Ovary (tissue), 7 donors: ENCODE measurements at regions not wholly inside any gene's neighbourhood (a gene's known extent, or its start where the extent isn't known, plus 50 kb on each side); places are given as distances from the start of the nearest gene placed in this dataset.

ENCODE experiments used
- DNase-seq, 5 donors: peaks; one replicate each; pipeline ENCODE4 v3.0.0-alpha.2; 2019 to 2020
- H3K27ac ChIP-seq, 2 donors: fragments of 200-600 bp; one replicate each; pipeline versions ENCODE4 v1.5.1 to v1.8.0; 2019 to 2022
- H3K27me3 ChIP-seq: fragments of 200-600 bp; one replicate; pipeline ENCODE4 v1.8.0; 2022
- H3K36me3 ChIP-seq: fragments of 200-600 bp; sonication (generic); one replicate; pipeline ENCODE4 v1.5.1; 2019
- H3K4me1 ChIP-seq: one replicate; pipeline ENCODE4 v1.8.1; 2013; ENCODE audit warnings: mild to moderate bottlenecking, moderate library complexity; ENCODE audit not compliant: insufficient read depth
- H3K4me3 ChIP-seq: fragments of 200-600 bp; sonication (generic); one replicate; pipeline ENCODE4 v1.5.1; 2017
- H3K9me3 ChIP-seq, 2 donors: fragments of 200-600 bp in 1 of 2; sonication (generic) in 1 of 2; one replicate each; pipeline versions ENCODE4 v1.5.1 to v1.8.1; 2013 to 2019; ENCODE audit warnings: mild to moderate bottlenecking in 1 of 2, moderate library complexity in 1 of 2
- EP300 ChIP-seq: sonication (generic); formaldehyde crosslinking; IDR thresholded peaks from one replicate; pipeline ENCODE4 v1.6.1; 2017; ENCODE audit warnings: antibody characterized with exemption
- POLR2A ChIP-seq: fragments of 450-650 bp; IDR thresholded peaks from one replicate; pipeline ENCODE4 v1.6.1; 2017; ENCODE audit warnings: antibody characterized with exemption, mild to moderate bottlenecking, moderate library complexity
- WGBS, 3 donors: extraction: QIAGEN DNeasy Blood & Tissue Kit in 1 of 3; methylation state at CpG; one replicate each; pipeline versions ENCODE4 v1.1.5 to v1.1.7; 2013 to 2017; 5-methylcytosine and 5-hydroxymethylcytosine counted together
- intact Hi-C, 4 donors: fragments of 100-400 bp; cut with DNase I; formaldehyde crosslinking; loops; one replicate each; pipeline versions ENCODE4 v1.11.0 to v1.15.1; 2022 to 2023
- TF ChIP-seq, protein P1 (sequence below), 3 donors: fragments of 450-650 bp in 2 of 3; fragments of 200-600 bp in 1 of 3; IDR thresholded peaks; one replicate each; pipeline versions ENCODE4 v1.5.1 to v1.8.0; 2016 to 2022; ENCODE audit warnings: antibody characterized with exemption in 3 of 3, mild to moderate bottlenecking in 1 of 3
- donor health status: DM: no; HTN: no; CAD: no; lungs with moderate emphysema.
- donor health status: DM: no; HTN: no; CAD: no.
- donor health status: Bipolar disorder and iron deficiency.
- donor health status: DM: no; HTN: no; CAD: no.
- donor health status: DM: yes; HTN: yes; CAD: no.

DNA sequence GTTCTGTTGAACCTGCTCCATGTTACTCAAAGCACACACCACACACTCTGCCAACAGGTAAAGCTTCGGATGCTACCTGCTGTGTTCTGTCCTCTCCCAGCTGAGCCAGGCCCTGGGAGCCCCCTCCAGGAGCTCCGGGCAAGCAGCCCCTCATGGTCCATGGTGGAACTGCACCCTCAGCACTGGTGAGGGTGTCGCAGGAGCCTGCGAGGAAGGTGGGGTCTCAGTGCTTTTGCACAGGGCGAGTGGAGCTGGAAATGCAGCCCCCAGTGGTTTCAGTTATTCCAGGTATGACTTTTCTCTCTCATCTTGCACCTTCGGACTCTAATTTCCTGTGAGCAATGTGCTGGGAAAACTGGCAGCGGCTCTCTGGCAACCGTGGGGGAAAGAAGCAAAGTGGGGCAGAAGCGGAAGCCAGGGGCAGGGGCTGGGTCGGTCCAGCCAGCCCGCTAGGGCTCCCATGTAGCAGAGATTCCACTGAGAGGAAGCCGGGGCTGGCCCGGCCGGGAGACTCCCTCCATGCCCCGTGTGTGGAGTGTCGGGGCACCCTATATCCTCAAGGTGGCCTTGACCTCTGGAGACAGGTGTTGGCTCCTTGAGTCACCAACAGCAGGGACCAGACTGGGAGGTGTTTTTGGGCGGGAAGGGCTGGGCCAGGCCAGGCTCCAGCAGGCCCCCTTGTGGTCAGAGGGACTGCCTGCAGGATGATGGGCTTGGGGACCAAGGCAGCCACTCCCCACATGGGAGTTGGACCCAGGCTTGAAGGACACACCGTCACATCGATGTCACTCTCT, 75.6 kb upstream of the PRSS3 start:
- DNase-seq, result peak in 1 of 5 donors; percentile 34
- TF ChIP-seq POLR2A (no peak), EP300 (no peak)
- TF ChIP-seq, protein P1, sequence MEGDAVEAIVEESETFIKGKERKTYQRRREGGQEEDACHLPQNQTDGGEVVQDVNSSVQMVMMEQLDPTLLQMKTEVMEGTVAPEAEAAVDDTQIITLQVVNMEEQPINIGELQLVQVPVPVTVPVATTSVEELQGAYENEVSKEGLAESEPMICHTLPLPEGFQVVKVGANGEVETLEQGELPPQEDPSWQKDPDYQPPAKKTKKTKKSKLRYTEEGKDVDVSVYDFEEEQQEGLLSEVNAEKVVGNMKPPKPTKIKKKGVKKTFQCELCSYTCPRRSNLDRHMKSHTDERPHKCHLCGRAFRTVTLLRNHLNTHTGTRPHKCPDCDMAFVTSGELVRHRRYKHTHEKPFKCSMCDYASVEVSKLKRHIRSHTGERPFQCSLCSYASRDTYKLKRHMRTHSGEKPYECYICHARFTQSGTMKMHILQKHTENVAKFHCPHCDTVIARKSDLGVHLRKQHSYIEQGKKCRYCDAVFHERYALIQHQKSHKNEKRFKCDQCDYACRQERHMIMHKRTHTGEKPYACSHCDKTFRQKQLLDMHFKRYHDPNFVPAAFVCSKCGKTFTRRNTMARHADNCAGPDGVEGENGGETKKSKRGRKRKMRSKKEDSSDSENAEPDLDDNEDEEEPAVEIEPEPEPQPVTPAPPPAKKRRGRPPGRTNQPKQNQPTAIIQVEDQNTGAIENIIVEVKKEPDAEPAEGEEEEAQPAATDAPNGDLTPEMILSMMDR (IDR thresholded peaks at IDR 0.05), result no peak
- Histone ChIP-seq H3K27me3 (no peaks in the 10 kb centered on the region), H3K4me1 (peaks cover 4% of the 10 kb centered on the region), H3K9me3 (no peaks in the 10 kb centered on the region), H3K36me3 (no peaks in the 10 kb centered on the region), H3K27ac (no peak overlapping the region), H3K4me3 (no peak overlapping the region)
- WGBS, 3 donors, result 46 to 53% (median 46%) methylated on average over 19 of the region's 19 CpGs
- intact Hi-C loops, result loop anchor here in 2 of 4 donors (2.0 to 5.0 kb wide), 2 partner anchors 95 to 97 kb away; no protein-coding TSS in a partner anchor

DNA sequence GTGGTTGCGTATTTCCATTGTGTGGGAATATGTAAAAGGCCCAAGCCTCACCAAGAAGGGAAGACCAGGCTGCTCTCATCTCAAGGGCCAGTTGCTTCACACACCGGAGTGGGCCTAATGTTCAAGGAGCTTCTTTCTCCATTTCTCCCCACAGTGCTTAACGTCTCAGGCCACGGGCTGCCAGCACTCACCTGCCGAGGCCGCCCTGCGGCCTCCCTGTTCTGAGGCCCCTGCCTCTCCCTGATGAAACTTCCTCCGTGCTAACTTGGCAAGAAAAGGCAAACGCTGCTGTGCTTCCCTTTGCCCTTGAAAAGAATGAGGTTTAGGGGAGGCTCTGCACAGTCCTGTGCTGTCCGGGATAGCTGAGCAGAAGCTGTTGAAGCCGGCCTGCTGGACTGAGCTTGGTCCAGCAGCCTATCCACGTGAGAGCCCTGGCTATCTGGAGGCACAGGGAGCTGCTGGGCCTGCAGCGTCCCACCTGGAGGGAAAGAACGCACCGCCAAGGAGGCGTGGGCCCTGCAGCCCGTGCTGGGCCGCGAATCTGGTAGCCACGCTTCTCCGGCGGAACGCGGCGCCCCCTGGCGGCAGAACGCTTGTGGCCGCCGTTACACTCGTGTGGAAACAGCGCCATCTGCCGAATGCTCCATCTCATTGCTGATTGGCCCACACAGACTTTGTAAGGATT, 73.5 kb upstream of the PRSS3 start:
- Histone ChIP-seq H3K27ac (no peak overlapping the region), H3K27me3 (no peaks in the 10 kb centered on the region), H3K4me3 (no peak overlapping the region), H3K9me3 (no peaks in the 10 kb centered on the region), H3K4me1 (peaks cover 4% of the 10 kb centered on the region), H3K36me3 (no peaks in the 10 kb centered on the region)
- DNase-seq, result peak; percentile 77 to 93 (median 86)
- intact Hi-C loops, result loop anchor here in 3 of 4 donors (2.0 to 5.0 kb wide), 2 partner anchors 97 to 100 kb away; no protein-coding TSS in a partner anchor
- 18 to 20% (median 20%) methylated on average over 32 of the region's 32 CpGs for WGBS, 3 donors
- TF ChIP-seq, protein P1 (IDR thresholded peaks at IDR 0.05), result peak; percentile 92 to 97 (median 93)
- no peak for TF ChIP-seq POLR2A

DNA sequence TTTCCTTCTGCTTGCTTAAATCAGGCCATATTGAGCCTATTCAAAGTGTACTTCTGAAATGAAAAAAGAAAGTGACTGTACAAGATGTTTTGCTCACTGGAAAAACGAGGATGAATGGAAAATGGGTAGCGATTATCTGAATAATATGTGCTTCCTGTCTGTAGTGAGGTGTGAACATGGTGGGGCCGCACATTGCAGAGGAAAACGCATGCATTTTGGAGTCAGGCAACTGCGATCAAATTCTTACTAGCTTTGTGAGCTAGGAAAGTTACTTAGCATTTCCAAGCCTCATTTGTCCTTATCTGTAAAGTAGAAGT, 73.0 kb upstream of the PRSS3 start:
- TF ChIP-seq POLR2A, result no peak
- TF ChIP-seq, protein P1 (IDR thresholded peaks at IDR 0.05), result peak in 1 of 3 donors; percentile 5
- intact Hi-C loops, result loop anchor here in 2 of 4 donors (2.0 to 5.0 kb wide), 2 partner anchors 98 to 100 kb away; no protein-coding TSS in a partner anchor
- Histone ChIP-seq H3K4me3 (no peak overlapping the region), H3K27ac (no peak overlapping the region), H3K9me3 (no peaks in the 10 kb centered on the region), H3K4me1 (peaks cover 4% of the 10 kb centered on the region), H3K36me3 (no peaks in the 10 kb centered on the region), H3K27me3 (no peaks in the 10 kb centered on the region)
- 51 to 55% (median 53%) methylated on average over 5 of the region's 5 CpGs for WGBS, 3 donors
- no peak for DNase-seq

DNA sequence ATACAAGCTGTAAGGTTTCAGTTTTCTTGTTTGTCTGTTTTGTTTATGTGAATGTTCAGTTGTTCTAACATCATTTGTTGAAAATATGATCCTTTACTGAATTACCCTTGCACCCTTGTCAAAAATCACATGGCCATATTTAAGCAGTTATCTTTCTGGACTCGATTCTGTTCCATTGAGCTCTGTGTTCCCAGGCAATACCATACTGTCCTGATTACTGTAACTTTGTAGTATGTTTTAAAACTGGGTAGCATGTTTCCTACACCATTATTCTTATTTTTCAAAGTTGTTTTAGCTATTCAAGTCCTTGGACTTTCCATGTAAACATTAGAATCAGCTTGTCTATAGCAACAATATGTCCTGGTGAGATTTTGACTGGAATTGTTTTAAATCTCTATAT, 66.7 kb upstream of the PRSS3 start:
- intact Hi-C loops, result no loop called here
- Histone ChIP-seq H3K27me3 (no peaks in the 10 kb centered on the region), H3K9me3 (no peaks in the 10 kb centered on the region), H3K4me3 (no peak overlapping the region), H3K4me1 (no peaks in the 10 kb centered on the region), H3K36me3 (no peaks in the 10 kb centered on the region), H3K27ac (no peak overlapping the region)
- DNase-seq, result no peak
- TF ChIP-seq POLR2A (no peak), EP300 (no peak)
- TF ChIP-seq, protein P1 (IDR thresholded peaks at IDR 0.05), result no peak
- 65 to 77% (median 69%) methylated on average over 1 of the region's 1 CpG for WGBS, 3 donors
